ENCODE measurements at regions not wholly inside any gene's neighbourhood (a gene's known extent, or its start where the extent isn't known, plus 50 kb on each side); places are given as distances from the start of the nearest gene placed in this dataset.

DNA sequence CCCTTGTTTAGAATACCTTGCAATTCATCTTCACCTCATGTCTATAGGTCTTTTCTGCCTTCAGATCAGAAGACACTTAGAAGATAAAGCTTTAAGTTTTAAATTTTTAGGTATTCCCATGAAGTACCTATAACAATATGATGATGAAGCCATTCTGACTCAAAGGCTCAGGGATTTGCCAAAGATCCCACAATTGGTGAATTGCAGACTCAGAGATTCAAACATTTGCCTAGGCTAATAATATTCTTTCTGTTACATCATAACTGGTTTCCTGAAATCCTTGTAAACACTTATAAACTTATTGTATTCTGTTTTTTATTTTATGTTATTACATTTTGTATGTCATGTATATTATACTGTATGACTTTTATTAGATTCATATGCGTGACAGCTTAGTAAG is 62.8 kb upstream of the ZFAND5 start:
- TF ChIP-seq ZNF146 (CRISPR knock-in tag; IDR thresholded peaks at IDR 0.05; ENCODE audit: unreplicated experiment), result no peak
- TF ChIP-seq MTF1 (CRISPR knock-in tag; IDR thresholded peaks at IDR 0.05; ENCODE audit: borderline replicate concordance), result no peak
- TF ChIP-seq, protein P1, sequence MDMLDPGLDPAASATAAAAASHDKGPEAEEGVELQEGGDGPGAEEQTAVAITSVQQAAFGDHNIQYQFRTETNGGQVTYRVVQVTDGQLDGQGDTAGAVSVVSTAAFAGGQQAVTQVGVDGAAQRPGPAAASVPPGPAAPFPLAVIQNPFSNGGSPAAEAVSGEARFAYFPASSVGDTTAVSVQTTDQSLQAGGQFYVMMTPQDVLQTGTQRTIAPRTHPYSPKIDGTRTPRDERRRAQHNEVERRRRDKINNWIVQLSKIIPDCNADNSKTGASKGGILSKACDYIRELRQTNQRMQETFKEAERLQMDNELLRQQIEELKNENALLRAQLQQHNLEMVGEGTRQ (CRISPR knock-in tag; IDR thresholded peaks at IDR 0.05), result no peak
- TF ChIP-seq ZNF140 (CRISPR knock-in tag; IDR thresholded peaks at IDR 0.05), result no peak
- no peak for TF ChIP-seq CREBBP (IDR thresholded peaks at IDR 0.05; ENCODE audit: low read depth, low read length)
- no peak for TF ChIP-seq ZNF699 (CRISPR knock-in tag; IDR thresholded peaks at IDR 0.05; ENCODE audit: insufficient replicate concordance)
- TF ChIP-seq KDM5B (IDR thresholded peaks at IDR 0.05; ENCODE audit: insufficient replicate concordance, low read depth, low read length), result no peak
- TF ChIP-seq, protein P2, sequence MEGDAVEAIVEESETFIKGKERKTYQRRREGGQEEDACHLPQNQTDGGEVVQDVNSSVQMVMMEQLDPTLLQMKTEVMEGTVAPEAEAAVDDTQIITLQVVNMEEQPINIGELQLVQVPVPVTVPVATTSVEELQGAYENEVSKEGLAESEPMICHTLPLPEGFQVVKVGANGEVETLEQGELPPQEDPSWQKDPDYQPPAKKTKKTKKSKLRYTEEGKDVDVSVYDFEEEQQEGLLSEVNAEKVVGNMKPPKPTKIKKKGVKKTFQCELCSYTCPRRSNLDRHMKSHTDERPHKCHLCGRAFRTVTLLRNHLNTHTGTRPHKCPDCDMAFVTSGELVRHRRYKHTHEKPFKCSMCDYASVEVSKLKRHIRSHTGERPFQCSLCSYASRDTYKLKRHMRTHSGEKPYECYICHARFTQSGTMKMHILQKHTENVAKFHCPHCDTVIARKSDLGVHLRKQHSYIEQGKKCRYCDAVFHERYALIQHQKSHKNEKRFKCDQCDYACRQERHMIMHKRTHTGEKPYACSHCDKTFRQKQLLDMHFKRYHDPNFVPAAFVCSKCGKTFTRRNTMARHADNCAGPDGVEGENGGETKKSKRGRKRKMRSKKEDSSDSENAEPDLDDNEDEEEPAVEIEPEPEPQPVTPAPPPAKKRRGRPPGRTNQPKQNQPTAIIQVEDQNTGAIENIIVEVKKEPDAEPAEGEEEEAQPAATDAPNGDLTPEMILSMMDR (IDR thresholded peaks at IDR 0.05 in 2 of 3, conservative IDR thresholded peaks at IDR 0.05 in 1 of 3; ENCODE audit: insufficient read depth in 2 of 3, low read depth in 1 of 3, low read length in 3 of 3), result no peak
- TF ChIP-seq, protein P3, sequence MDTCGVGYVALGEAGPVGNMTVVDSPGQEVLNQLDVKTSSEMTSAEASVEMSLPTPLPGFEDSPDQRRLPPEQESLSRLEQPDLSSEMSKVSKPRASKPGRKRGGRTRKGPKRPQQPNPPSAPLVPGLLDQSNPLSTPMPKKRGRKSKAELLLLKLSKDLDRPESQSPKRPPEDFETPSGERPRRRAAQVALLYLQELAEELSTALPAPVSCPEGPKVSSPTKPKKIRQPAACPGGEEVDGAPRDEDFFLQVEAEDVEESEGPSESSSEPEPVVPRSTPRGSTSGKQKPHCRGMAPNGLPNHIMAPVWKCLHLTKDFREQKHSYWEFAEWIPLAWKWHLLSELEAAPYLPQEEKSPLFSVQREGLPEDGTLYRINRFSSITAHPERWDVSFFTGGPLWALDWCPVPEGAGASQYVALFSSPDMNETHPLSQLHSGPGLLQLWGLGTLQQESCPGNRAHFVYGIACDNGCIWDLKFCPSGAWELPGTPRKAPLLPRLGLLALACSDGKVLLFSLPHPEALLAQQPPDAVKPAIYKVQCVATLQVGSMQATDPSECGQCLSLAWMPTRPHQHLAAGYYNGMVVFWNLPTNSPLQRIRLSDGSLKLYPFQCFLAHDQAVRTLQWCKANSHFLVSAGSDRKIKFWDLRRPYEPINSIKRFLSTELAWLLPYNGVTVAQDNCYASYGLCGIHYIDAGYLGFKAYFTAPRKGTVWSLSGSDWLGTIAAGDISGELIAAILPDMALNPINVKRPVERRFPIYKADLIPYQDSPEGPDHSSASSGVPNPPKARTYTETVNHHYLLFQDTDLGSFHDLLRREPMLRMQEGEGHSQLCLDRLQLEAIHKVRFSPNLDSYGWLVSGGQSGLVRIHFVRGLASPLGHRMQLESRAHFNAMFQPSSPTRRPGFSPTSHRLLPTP (IDR thresholded peaks at IDR 0.05; ENCODE audit: borderline replicate concordance, extremely low read depth, insufficient read length), result no peak

Measured in K562 (cell line).